Body of pancreas (tissue), 4 donors: ENCODE measurements at regions not wholly inside any gene's neighbourhood (a gene's known extent, or its start where the extent isn't known, plus 50 kb on each side); places are given as distances from the start of the nearest gene placed in this dataset.

Experiments used
- POLR2A ChIP-seq, 3 donors: fragments of 450-650 bp; IDR thresholded peaks; one replicate each; pipeline ENCODE4 v1.6.1; 2016; ENCODE audit warnings: antibody characterized with exemption in 3 of 3, mild to moderate bottlenecking in 2 of 3
- TF ChIP-seq, protein P1 (sequence below), 7 experiments: fragments of 450-650 bp in 4 of 7; fragments of 200-600 bp in 3 of 7; sonication (generic) in 3 of 7; IDR thresholded peaks; one replicate each; pipeline ENCODE4 v1.5.1; 2016 to 2019; ENCODE audit warnings: antibody characterized with exemption in 7 of 7

DNA sequence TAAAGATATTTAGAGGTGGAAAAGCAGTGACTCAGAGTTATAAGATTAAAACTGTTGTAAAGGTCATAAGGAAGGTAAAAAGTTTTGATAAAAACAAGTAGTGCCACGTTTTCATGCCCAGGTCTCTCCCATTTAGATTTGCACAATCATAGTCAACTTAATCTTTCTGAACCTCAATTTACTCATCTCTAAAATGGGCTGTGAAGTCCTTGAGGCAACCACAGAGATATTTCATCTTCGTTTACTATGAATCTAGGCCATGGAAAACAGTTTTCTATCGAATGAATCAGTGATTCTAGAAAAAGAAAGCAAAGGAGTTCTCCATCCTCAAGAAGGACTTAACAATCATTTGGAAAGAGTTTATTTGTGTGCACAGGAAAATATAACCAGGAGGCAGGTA lies 190.2 kb downstream of the EDN1 start:
- TF ChIP-seq, protein P1, sequence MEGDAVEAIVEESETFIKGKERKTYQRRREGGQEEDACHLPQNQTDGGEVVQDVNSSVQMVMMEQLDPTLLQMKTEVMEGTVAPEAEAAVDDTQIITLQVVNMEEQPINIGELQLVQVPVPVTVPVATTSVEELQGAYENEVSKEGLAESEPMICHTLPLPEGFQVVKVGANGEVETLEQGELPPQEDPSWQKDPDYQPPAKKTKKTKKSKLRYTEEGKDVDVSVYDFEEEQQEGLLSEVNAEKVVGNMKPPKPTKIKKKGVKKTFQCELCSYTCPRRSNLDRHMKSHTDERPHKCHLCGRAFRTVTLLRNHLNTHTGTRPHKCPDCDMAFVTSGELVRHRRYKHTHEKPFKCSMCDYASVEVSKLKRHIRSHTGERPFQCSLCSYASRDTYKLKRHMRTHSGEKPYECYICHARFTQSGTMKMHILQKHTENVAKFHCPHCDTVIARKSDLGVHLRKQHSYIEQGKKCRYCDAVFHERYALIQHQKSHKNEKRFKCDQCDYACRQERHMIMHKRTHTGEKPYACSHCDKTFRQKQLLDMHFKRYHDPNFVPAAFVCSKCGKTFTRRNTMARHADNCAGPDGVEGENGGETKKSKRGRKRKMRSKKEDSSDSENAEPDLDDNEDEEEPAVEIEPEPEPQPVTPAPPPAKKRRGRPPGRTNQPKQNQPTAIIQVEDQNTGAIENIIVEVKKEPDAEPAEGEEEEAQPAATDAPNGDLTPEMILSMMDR (IDR thresholded peaks at IDR 0.05), result no peak
- no peak for TF ChIP-seq POLR2A (IDR thresholded peaks at IDR 0.05)
